ENCODE measurements at regions not wholly inside any gene's neighbourhood (a gene's known extent, or its start where the extent isn't known, plus 50 kb on each side); places are given as distances from the start of the nearest gene placed in this dataset.

GRCh38 chr13:80048802-80049201 lies 292.1 kb downstream of the SPRY2 start:
- Histone ChIP-seq H3K4me3 (ENCODE audit: low read length) (no peak overlapping the region), H3K36me3 (ENCODE audit: control insufficient read depth, insufficient read depth, low read length) (no peaks in the 10 kb centered on the region), H3K9ac (ENCODE audit: low read length) (no peak overlapping the region), H3K27ac (ENCODE audit: low read depth, low read length) (no peak overlapping the region), H3K4me1 (ENCODE audit: control insufficient read depth, insufficient read depth, low read length) (peaks cover 2% of the 10 kb centered on the region), H3K27me3 (ENCODE audit: control insufficient read depth, insufficient read depth, low read length) (no peaks in the 10 kb centered on the region)

- H3K27ac ChIP-seq (ENCODE audit: low read depth, low read length) = no peak overlapping the region
- H3K36me3 ChIP-seq (ENCODE audit: control insufficient read depth, insufficient read depth, low read length) = no peaks in the 10 kb centered on the region
- peaks cover 2% of the 10 kb centered on the region for H3K4me1 ChIP-seq (ENCODE audit: control insufficient read depth, insufficient read depth, low read length)
- no peaks in the 10 kb centered on the region for H3K27me3 ChIP-seq (ENCODE audit: control insufficient read depth, insufficient read depth, low read length)
- no peak overlapping the region for H3K4me3 ChIP-seq (ENCODE audit: low read length)
- H3K9ac ChIP-seq (ENCODE audit: low read length) = no peak overlapping the region
These were observed 292.9 kb downstream of the SPRY2 start for GRCh38 chr13:80048030-80048429.

- no peak overlapping the region for H3K27ac ChIP-seq (ENCODE audit: low read depth, low read length)
- no peaks in the 10 kb centered on the region for H3K27me3 ChIP-seq (ENCODE audit: control insufficient read depth, insufficient read depth, low read length)
- H3K9ac ChIP-seq (ENCODE audit: low read length) = no peak overlapping the region
- H3K4me3 ChIP-seq (ENCODE audit: low read length) = no peak overlapping the region
- peaks cover 2% of the 10 kb centered on the region for H3K4me1 ChIP-seq (ENCODE audit: control insufficient read depth, insufficient read depth, low read length)
- H3K36me3 ChIP-seq (ENCODE audit: control insufficient read depth, insufficient read depth, low read length) = no peaks in the 10 kb centered on the region
These were observed 293.5 kb downstream of the SPRY2 start for GRCh38 chr13:80047406-80047805.

GRCh38 chr13:80040981-80041317 lies 300.0 kb downstream of the SPRY2 start:
- Histone ChIP-seq H3K4me1 (ENCODE audit: control insufficient read depth, insufficient read depth, low read length) (no peaks in the 10 kb centered on the region), H3K9ac (ENCODE audit: low read length) (no peak overlapping the region), H3K36me3 (ENCODE audit: control insufficient read depth, insufficient read depth, low read length) (no peaks in the 10 kb centered on the region), H3K27ac (ENCODE audit: low read depth, low read length) (no peak overlapping the region), H3K4me3 (ENCODE audit: low read length) (no peak overlapping the region), H3K27me3 (ENCODE audit: control insufficient read depth, insufficient read depth, low read length) (no peaks in the 10 kb centered on the region)

- H3K4me3 ChIP-seq (ENCODE audit: low read length) = no peak overlapping the region
- no peak overlapping the region for H3K27ac ChIP-seq (ENCODE audit: low read depth, low read length)
- no peak overlapping the region for H3K9ac ChIP-seq (ENCODE audit: low read length)
- H3K4me1 ChIP-seq (ENCODE audit: control insufficient read depth, insufficient read depth, low read length) = no peaks in the 10 kb centered on the region
- no peaks in the 10 kb centered on the region for H3K36me3 ChIP-seq (ENCODE audit: control insufficient read depth, insufficient read depth, low read length)
- H3K27me3 ChIP-seq (ENCODE audit: control insufficient read depth, insufficient read depth, low read length) = no peaks in the 10 kb centered on the region
These were observed 300.5 kb downstream of the SPRY2 start for GRCh38 chr13:80040196-80040980.

GRCh38 chr13:80039000-80039399 lies 301.9 kb downstream of the SPRY2 start:
- no peaks in the 10 kb centered on the region for H3K27me3 ChIP-seq (ENCODE audit: control insufficient read depth, insufficient read depth, low read length)
- H3K4me3 ChIP-seq (ENCODE audit: low read length) = no peak overlapping the region
- no peaks in the 10 kb centered on the region for H3K4me1 ChIP-seq (ENCODE audit: control insufficient read depth, insufficient read depth, low read length)
- H3K27ac ChIP-seq (ENCODE audit: low read depth, low read length) = no peak overlapping the region
- no peaks in the 10 kb centered on the region for H3K36me3 ChIP-seq (ENCODE audit: control insufficient read depth, insufficient read depth, low read length)
- H3K9ac ChIP-seq (ENCODE audit: low read length) = no peak overlapping the region

GRCh38 chr13:80038371-80038770 lies 302.6 kb downstream of the SPRY2 start:
- no peak overlapping the region for H3K27ac ChIP-seq (ENCODE audit: low read depth, low read length)
- no peak overlapping the region for H3K4me3 ChIP-seq (ENCODE audit: low read length)
- H3K27me3 ChIP-seq (ENCODE audit: control insufficient read depth, insufficient read depth, low read length) = no peaks in the 10 kb centered on the region
- H3K4me1 ChIP-seq (ENCODE audit: control insufficient read depth, insufficient read depth, low read length) = no peaks in the 10 kb centered on the region
- no peaks in the 10 kb centered on the region for H3K36me3 ChIP-seq (ENCODE audit: control insufficient read depth, insufficient read depth, low read length)
- no peak overlapping the region for H3K9ac ChIP-seq (ENCODE audit: low read length)

GRCh38 chr13:80037505-80037888 lies 303.4 kb downstream of the SPRY2 start:
- H3K4me3 ChIP-seq (ENCODE audit: low read length) = no peak overlapping the region
- no peak overlapping the region for H3K9ac ChIP-seq (ENCODE audit: low read length)
- H3K27me3 ChIP-seq (ENCODE audit: control insufficient read depth, insufficient read depth, low read length) = no peaks in the 10 kb centered on the region
- H3K36me3 ChIP-seq (ENCODE audit: control insufficient read depth, insufficient read depth, low read length) = no peaks in the 10 kb centered on the region
- no peaks in the 10 kb centered on the region for H3K4me1 ChIP-seq (ENCODE audit: control insufficient read depth, insufficient read depth, low read length)
- H3K27ac ChIP-seq (ENCODE audit: low read depth, low read length) = no peak overlapping the region

GRCh38 chr13:80036845-80037504 lies 304.0 kb downstream of the SPRY2 start:
- H3K9ac ChIP-seq (ENCODE audit: low read length) = no peak overlapping the region
- H3K27me3 ChIP-seq (ENCODE audit: control insufficient read depth, insufficient read depth, low read length) = no peaks in the 10 kb centered on the region
- H3K4me3 ChIP-seq (ENCODE audit: low read length) = no peak overlapping the region
- no peak overlapping the region for H3K27ac ChIP-seq (ENCODE audit: low read depth, low read length)
- no peaks in the 10 kb centered on the region for H3K36me3 ChIP-seq (ENCODE audit: control insufficient read depth, insufficient read depth, low read length)
- H3K4me1 ChIP-seq (ENCODE audit: control insufficient read depth, insufficient read depth, low read length) = no peaks in the 10 kb centered on the region

- no peaks in the 10 kb centered on the region for H3K4me1 ChIP-seq (ENCODE audit: control insufficient read depth, insufficient read depth, low read length)
- H3K27me3 ChIP-seq (ENCODE audit: control insufficient read depth, insufficient read depth, low read length) = no peaks in the 10 kb centered on the region
- no peak overlapping the region for H3K27ac ChIP-seq (ENCODE audit: low read depth, low read length)
- no peaks in the 10 kb centered on the region for H3K36me3 ChIP-seq (ENCODE audit: control insufficient read depth, insufficient read depth, low read length)
- H3K4me3 ChIP-seq (ENCODE audit: low read length) = no peak overlapping the region
- H3K9ac ChIP-seq (ENCODE audit: low read length) = no peak overlapping the region
These were observed 305.8 kb downstream of the SPRY2 start for GRCh38 chr13:80035096-80035495.

GRCh38 chr13:80033951-80034350 lies 307.0 kb downstream of the SPRY2 start:
- no peaks in the 10 kb centered on the region for H3K4me1 ChIP-seq (ENCODE audit: control insufficient read depth, insufficient read depth, low read length)
- no peaks in the 10 kb centered on the region for H3K27me3 ChIP-seq (ENCODE audit: control insufficient read depth, insufficient read depth, low read length)
- no peak overlapping the region for H3K4me3 ChIP-seq (ENCODE audit: low read length)
- no peak overlapping the region for H3K9ac ChIP-seq (ENCODE audit: low read length)
- no peak overlapping the region for H3K27ac ChIP-seq (ENCODE audit: low read depth, low read length)
- no peaks in the 10 kb centered on the region for H3K36me3 ChIP-seq (ENCODE audit: control insufficient read depth, insufficient read depth, low read length)

GRCh38 chr13:80033286-80033685 lies 307.6 kb downstream of the SPRY2 start:
- H3K36me3 ChIP-seq (ENCODE audit: control insufficient read depth, insufficient read depth, low read length) = no peaks in the 10 kb centered on the region
- no peak overlapping the region for H3K4me3 ChIP-seq (ENCODE audit: low read length)
- no peaks in the 10 kb centered on the region for H3K4me1 ChIP-seq (ENCODE audit: control insufficient read depth, insufficient read depth, low read length)
- no peaks in the 10 kb centered on the region for H3K27me3 ChIP-seq (ENCODE audit: control insufficient read depth, insufficient read depth, low read length)
- no peak overlapping the region for H3K9ac ChIP-seq (ENCODE audit: low read length)
- no peak overlapping the region for H3K27ac ChIP-seq (ENCODE audit: low read depth, low read length)

GRCh38 chr13:80030491-80030890 lies 310.4 kb downstream of the SPRY2 start:
- H3K4me1 ChIP-seq (ENCODE audit: control insufficient read depth, insufficient read depth, low read length) = no peaks in the 10 kb centered on the region
- no peak overlapping the region for H3K27ac ChIP-seq (ENCODE audit: low read depth, low read length)
- no peaks in the 10 kb centered on the region for H3K36me3 ChIP-seq (ENCODE audit: control insufficient read depth, insufficient read depth, low read length)
- H3K4me3 ChIP-seq (ENCODE audit: low read length) = no peak overlapping the region
- no peaks in the 10 kb centered on the region for H3K27me3 ChIP-seq (ENCODE audit: control insufficient read depth, insufficient read depth, low read length)
- H3K9ac ChIP-seq (ENCODE audit: low read length) = no peak overlapping the region

Measured in rectal smooth muscle tissue (tissue), 1 donor.